ENCODE measurements at regions not wholly inside any gene's neighbourhood (a gene's known extent, or its start where the extent isn't known, plus 50 kb on each side); places are given as distances from the start of the nearest gene placed in this dataset.

GRCh38 chr9:108744641-108745040 is 111.1 kb downstream of the ACTL7B start:
- TF ChIP-seq, protein P1, sequence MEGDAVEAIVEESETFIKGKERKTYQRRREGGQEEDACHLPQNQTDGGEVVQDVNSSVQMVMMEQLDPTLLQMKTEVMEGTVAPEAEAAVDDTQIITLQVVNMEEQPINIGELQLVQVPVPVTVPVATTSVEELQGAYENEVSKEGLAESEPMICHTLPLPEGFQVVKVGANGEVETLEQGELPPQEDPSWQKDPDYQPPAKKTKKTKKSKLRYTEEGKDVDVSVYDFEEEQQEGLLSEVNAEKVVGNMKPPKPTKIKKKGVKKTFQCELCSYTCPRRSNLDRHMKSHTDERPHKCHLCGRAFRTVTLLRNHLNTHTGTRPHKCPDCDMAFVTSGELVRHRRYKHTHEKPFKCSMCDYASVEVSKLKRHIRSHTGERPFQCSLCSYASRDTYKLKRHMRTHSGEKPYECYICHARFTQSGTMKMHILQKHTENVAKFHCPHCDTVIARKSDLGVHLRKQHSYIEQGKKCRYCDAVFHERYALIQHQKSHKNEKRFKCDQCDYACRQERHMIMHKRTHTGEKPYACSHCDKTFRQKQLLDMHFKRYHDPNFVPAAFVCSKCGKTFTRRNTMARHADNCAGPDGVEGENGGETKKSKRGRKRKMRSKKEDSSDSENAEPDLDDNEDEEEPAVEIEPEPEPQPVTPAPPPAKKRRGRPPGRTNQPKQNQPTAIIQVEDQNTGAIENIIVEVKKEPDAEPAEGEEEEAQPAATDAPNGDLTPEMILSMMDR (IDR thresholded peaks at IDR 0.05), result no peak
- WGBS (ENCODE audit: insufficient coverage), result no CpG with 5 or more reads among the region's 2 CpGs

DNA sequence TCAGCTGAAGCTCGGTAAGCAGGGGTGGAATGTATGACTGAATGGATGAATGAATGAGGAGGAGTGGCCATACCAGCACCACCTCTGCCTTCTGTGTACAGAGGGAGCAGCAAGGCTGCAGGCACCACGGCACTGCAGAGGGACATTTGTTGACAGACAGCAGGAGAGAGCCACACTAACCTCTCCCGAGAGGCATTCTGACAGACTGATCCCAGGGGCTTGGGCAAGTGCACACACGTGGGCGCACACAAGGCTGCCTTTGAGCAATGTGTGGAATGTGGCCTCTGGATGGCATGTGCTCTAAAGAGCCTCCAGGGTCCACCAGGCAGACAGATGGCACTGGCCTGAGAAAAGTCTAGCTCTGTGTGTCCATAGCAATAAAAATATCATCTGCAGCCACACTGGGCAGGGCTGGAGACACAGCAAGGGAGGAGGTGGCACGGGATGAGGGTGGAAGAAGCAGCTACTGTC is 111.8 kb downstream of the ACTL7B start:
- no peaks in the 10 kb centered on the region for H3K36me3 Mint-ChIP-seq
- peaks cover 0 to 2% (median 0%) of the 10 kb centered on the region in 7 donors for H3K9me3 Mint-ChIP-seq
- TF ChIP-seq, protein P1 (IDR thresholded peaks at IDR 0.05), result no peak
- no peak for DNase-seq
- H3K9me3 ChIP-seq (replicated peaks in 1 of 2; ENCODE audit: control insufficient read depth in 1 of 2, insufficient read depth in 1 of 2, low read length in 2 of 2), result no peaks in the 10 kb centered on the region
- intact Hi-C loops (cut with micrococcal nuclease), result no loop called here
- H3K79me2 ChIP-seq (ENCODE audit: insufficient read depth, low read length), result no peaks in the 10 kb centered on the region
- no peak overlapping the region for H3K4me2 ChIP-seq (replicated peaks; ENCODE audit: extremely low read depth, low read length, poor library complexity, severe bottlenecking)
- H3K27me3 Mint-ChIP-seq (ENCODE audit: low read depth in 3 of 3), result peaks cover 0 to 2% (median 0%) of the 10 kb centered on the region in 3 donors
- H3K4me3 Mint-ChIP-seq, result no peak overlapping the region
- H4K20me1 ChIP-seq (ENCODE audit: insufficient read depth, low read length), result no peaks in the 10 kb centered on the region
- H2AFZ ChIP-seq (ENCODE audit: insufficient read depth, low read depth, low read length, poor library complexity, severe bottlenecking), result no peak overlapping the region
- no peak overlapping the region for H3K4me3 ChIP-seq (replicated peaks in 1 of 3; ENCODE audit: low read depth in 2 of 3, low read length in 3 of 3)
- no peak overlapping the region for H3K27ac Mint-ChIP-seq
- H3K27me3 ChIP-seq (ENCODE audit: control insufficient read depth in 2 of 2, insufficient read depth in 2 of 2, low read length in 2 of 2), result no peaks in the 10 kb centered on the region
- no peaks in the 10 kb centered on the region for H3K36me3 ChIP-seq (replicated peaks in 1 of 2; ENCODE audit: control insufficient read depth in 1 of 2, insufficient read depth in 2 of 2, low read length in 2 of 2)
- H3K9ac ChIP-seq (ENCODE audit: insufficient read depth, low read length, poor library complexity, severe bottlenecking), result no peak overlapping the region
- no peak overlapping the region for H3K27ac ChIP-seq (ENCODE audit: low read depth in 1 of 2, low read length in 2 of 2)
- H3K4me1 ChIP-seq (ENCODE audit: control insufficient read depth in 1 of 2, insufficient read depth in 2 of 2, low read length in 2 of 2), result no peaks in the 10 kb centered on the region
- no peaks in the 10 kb centered on the region for H3K4me1 Mint-ChIP-seq
- WGBS (ENCODE audit: insufficient coverage), result 98% methylated on average over 5 of the region's 6 CpGs

More at GRCh38 chr9:108744641-108745040, 111.1 kb downstream of the ACTL7B start:
- no peak overlapping the region for H3K27ac Mint-ChIP-seq
- Histone ChIP-seq H4K20me1 (ENCODE audit: insufficient read depth, low read length) (no peaks in the 10 kb centered on the region), H3K27me3 (ENCODE audit: control insufficient read depth in 2 of 2, insufficient read depth in 2 of 2, low read length in 2 of 2) (no peaks in the 10 kb centered on the region), H3K4me3 (replicated peaks in 1 of 3; ENCODE audit: low read depth in 2 of 3, low read length in 3 of 3) (no peak overlapping the region), H3K9me3 (replicated peaks in 1 of 2; ENCODE audit: control insufficient read depth in 1 of 2, insufficient read depth in 1 of 2, low read length in 2 of 2) (no peaks in the 10 kb centered on the region), H3K4me1 (ENCODE audit: control insufficient read depth in 1 of 2, insufficient read depth in 2 of 2, low read length in 2 of 2) (no peaks in the 10 kb centered on the region), H3K27ac (ENCODE audit: low read depth in 1 of 2, low read length in 2 of 2) (no peak overlapping the region), H3K79me2 (ENCODE audit: insufficient read depth, low read length) (no peaks in the 10 kb centered on the region), H3K36me3 (replicated peaks in 1 of 2; ENCODE audit: control insufficient read depth in 1 of 2, insufficient read depth in 2 of 2, low read length in 2 of 2) (no peaks in the 10 kb centered on the region), H3K4me2 (replicated peaks; ENCODE audit: extremely low read depth, low read length, poor library complexity, severe bottlenecking) (no peak overlapping the region), H3K9ac (ENCODE audit: insufficient read depth, low read length, poor library complexity, severe bottlenecking) (no peak overlapping the region), H2AFZ (ENCODE audit: insufficient read depth, low read depth, low read length, poor library complexity, severe bottlenecking) (no peak overlapping the region)
- intact Hi-C loops (cut with micrococcal nuclease), result no loop called here
- no peaks in the 10 kb centered on the region for H3K4me1 Mint-ChIP-seq
- no peaks in the 10 kb centered on the region for H3K27me3 Mint-ChIP-seq (ENCODE audit: low read depth in 3 of 3)
- DNase-seq, result no peak
- H3K4me3 Mint-ChIP-seq, result no peak overlapping the region
- peaks cover 0 to 2% (median 0%) of the 10 kb centered on the region in 7 donors for H3K9me3 Mint-ChIP-seq
- H3K36me3 Mint-ChIP-seq, result no peaks in the 10 kb centered on the region

All from CD14-positive monocyte (primary cell).